GM06990 (cell line): ENCODE measurements at regions not wholly inside any gene's neighbourhood (a gene's known extent, or its start where the extent isn't known, plus 50 kb on each side); places are given as distances from the start of the nearest gene placed in this dataset.

Experiments
- DNase-seq: peaks from one replicate; pipeline ENCODE4 v3.0.0-alpha.2; 2011; ENCODE audit not compliant: insufficient read length; ENCODE audit errors: extremely low read depth
- H3K27me3 ChIP-seq: replicated peaks from 2 replicates; pipeline ENCODE4 v1.6.0; 2011; ENCODE audit warnings: low read length; ENCODE audit not compliant: control insufficient read depth, insufficient read depth
- H3K36me3 ChIP-seq: 2 replicates; pipeline ENCODE4 v1.5.1; 2011; ENCODE audit warnings: low read length; ENCODE audit not compliant: control insufficient read depth, insufficient read depth
- H3K4me3 ChIP-seq: replicated peaks from 2 replicates; pipeline ENCODE4 v1.5.1; 2011; ENCODE audit warnings: low read depth, mild to moderate bottlenecking, control low read depth, low read length
- CTCF ChIP-seq: IDR thresholded peaks from 2 replicates; pipeline ENCODE4 v1.5.1; 2011; ENCODE audit warnings: low read length, control low read depth, mild to moderate bottlenecking, inconsistent platforms; ENCODE audit not compliant: insufficient read depth, poor library complexity, severe bottlenecking

GRCh38 chr17:37827905-37828650 is 83.2 kb upstream of the HNF1B start:
- H3K27me3 ChIP-seq, result no peaks in the 10 kb centered on the region
- TF ChIP-seq CTCF, result no peak
- DNase-seq, result no peak
- H3K4me3 ChIP-seq, result no peak overlapping the region
- H3K36me3 ChIP-seq, result no peaks in the 10 kb centered on the region

GRCh38 chr17:37826497-37827430 is 81.9 kb upstream of the HNF1B start:
- Histone ChIP-seq H3K27me3 (no peaks in the 10 kb centered on the region), H3K36me3 (no peaks in the 10 kb centered on the region), H3K4me3 (no peak overlapping the region)
- TF ChIP-seq CTCF, result no peak
- DNase-seq, result peak; percentile 49

GRCh38 chr17:37825851-37826250 is 81.0 kb upstream of the HNF1B start:
- TF ChIP-seq CTCF, result no peak
- no peaks in the 10 kb centered on the region for H3K36me3 ChIP-seq
- no peak for DNase-seq
- no peak overlapping the region for H3K4me3 ChIP-seq
- no peaks in the 10 kb centered on the region for H3K27me3 ChIP-seq

GRCh38 chr17:37824534-37825485 is 80.0 kb upstream of the HNF1B start:
- H3K36me3 ChIP-seq, result no peaks in the 10 kb centered on the region
- no peaks in the 10 kb centered on the region for H3K27me3 ChIP-seq
- H3K4me3 ChIP-seq, result no peak overlapping the region
- no peak for DNase-seq
- no peak for TF ChIP-seq CTCF

- Histone ChIP-seq H3K27me3 (no peaks in the 10 kb centered on the region), H3K4me3 (no peak overlapping the region), H3K36me3 (no peaks in the 10 kb centered on the region)
- DNase-seq, result no peak
- TF ChIP-seq CTCF, result no peak
Measured at GRCh38 chr17:37823996-37824395, 79.1 kb upstream of the HNF1B start.
